Transverse colon (tissue), 3 donors: ENCODE measurements at regions not wholly inside any gene's neighbourhood (a gene's known extent, or its start where the extent isn't known, plus 50 kb on each side); places are given as distances from the start of the nearest gene placed in this dataset.

ENCODE experiments used
- CTCF ChIP-seq, 5 experiments: fragments of 200-600 bp in 3 of 5; fragments of 450-650 bp in 2 of 5; sonication (generic) in 3 of 5; IDR thresholded peaks; 1 replicate in 2 of 5; 2 replicates in 3 of 5; pipeline ENCODE4 v1.5.1; 2016 to 2017; ENCODE audit warnings: antibody characterized with exemption in 5 of 5, inconsistent platforms in 3 of 5, mild to moderate bottlenecking in 2 of 5, moderate library complexity in 1 of 5
- POLR2A ChIP-seq: fragments of 450-650 bp; IDR thresholded peaks from one replicate; pipeline ENCODE4 v1.6.1; 2016; ENCODE audit warnings: antibody characterized with exemption, mild to moderate bottlenecking, moderate library complexity

GRCh38 chr10:35909121-35909720 lies 267.1 kb upstream of the FZD8 start:
- TF ChIP-seq CTCF (IDR thresholded peaks at IDR 0.05) (no peak), POLR2A (no peak)
